ENCODE measurements at regions not wholly inside any gene's neighbourhood (a gene's known extent, or its start where the extent isn't known, plus 50 kb on each side); places are given as distances from the start of the nearest gene placed in this dataset.

DNA sequence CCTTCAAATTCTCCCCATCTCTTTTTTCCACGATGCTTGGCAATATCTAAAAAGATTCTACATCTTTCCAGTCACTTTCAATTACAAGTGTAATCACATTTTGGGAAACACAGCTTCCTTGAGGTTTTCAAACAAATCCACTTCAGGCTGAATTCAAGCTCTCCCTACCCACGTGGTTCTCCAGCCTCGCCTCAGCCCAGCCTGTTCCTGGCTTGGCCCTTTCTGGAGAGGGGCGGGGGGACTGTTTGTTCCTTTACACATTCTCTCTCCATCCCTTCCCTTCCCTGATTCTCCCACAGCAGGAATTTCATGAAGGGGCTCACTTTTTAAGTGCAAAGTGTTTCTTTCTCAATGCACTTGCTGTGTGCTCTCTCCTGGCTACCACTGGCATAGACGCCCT lies 226.3 kb upstream of the SOX11 start:
- Histone ChIP-seq H3K27ac (ENCODE audit: low read depth, low read length) (no peak overlapping the region), H4K20me1 (ENCODE audit: insufficient read depth) (no peaks in the 10 kb centered on the region), H3K9me2 (ENCODE audit: insufficient read depth) (no peaks in the 10 kb centered on the region), H3K9ac (ENCODE audit: low read length) (no peak overlapping the region), H3K27me3 (ENCODE audit: insufficient read depth, low read length) (no peaks in the 10 kb centered on the region), H3K4me1 (ENCODE audit: control insufficient read depth in 1 of 2, insufficient read depth in 2 of 2, low read length in 2 of 2) (no peaks in the 10 kb centered on the region), H3K4me3 (replicated peaks in 1 of 2; ENCODE audit: low read depth in 1 of 2, low read length in 2 of 2) (no peak overlapping the region), H3K36me3 (ENCODE audit: control insufficient read depth in 1 of 2, insufficient read depth in 2 of 2, low read length in 2 of 2) (no peaks in the 10 kb centered on the region), H3K79me2 (ENCODE audit: insufficient read depth, low read length) (no peaks in the 10 kb centered on the region), H2AFZ (ENCODE audit: low read depth, low read length, poor library complexity, severe bottlenecking) (no peak overlapping the region), H3K9me3 (ENCODE audit: control insufficient read depth in 1 of 2, insufficient read depth in 1 of 2, low read depth in 1 of 2, low read length in 2 of 2) (peaks cover 7 to 17% of the 10 kb centered on the region in 2 experiments; a peak in 1 of 4 replicates), H3K4me2 (ENCODE audit: low read length) (no peak overlapping the region)
- POLR2A ChIA-PET: no interaction called here
- ATAC-seq: no peak
- RAD21 ChIA-PET (ENCODE audit: low non-redundant PET in 1 of 2, low total read pairs in 2 of 2, uncharacterized antibody in 2 of 2, unreplicated experiment in 2 of 2): no interaction called here
- intact Hi-C loops (cut with micrococcal nuclease): no loop called here
- TF ChIP-seq, protein P1, sequence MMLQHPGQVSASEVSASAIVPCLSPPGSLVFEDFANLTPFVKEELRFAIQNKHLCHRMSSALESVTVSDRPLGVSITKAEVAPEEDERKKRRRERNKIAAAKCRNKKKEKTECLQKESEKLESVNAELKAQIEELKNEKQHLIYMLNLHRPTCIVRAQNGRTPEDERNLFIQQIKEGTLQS (IDR thresholded peaks at IDR 0.05): no peak
- TF ChIP-seq SIN3A (IDR thresholded peaks at IDR 0.05; ENCODE audit: low read depth): no peak
- no peak for TF ChIP-seq EZH2 (IDR thresholded peaks at IDR 0.05)
- no peak for TF ChIP-seq TCF7L2 (IDR thresholded peaks at IDR 0.05; ENCODE audit: borderline replicate concordance, extremely low read depth, insufficient read depth, insufficient read length)
- TF ChIP-seq JUND (IDR thresholded peaks at IDR 0.05): no peak
- no peak for TF ChIP-seq YY1 (IDR thresholded peaks at IDR 0.05; ENCODE audit: extremely low read depth, insufficient replicate concordance, low read depth, low read length)
- CTCF ChIA-PET: no interaction called here
- DNase-seq (ENCODE audit: low read depth, low spot score): no peak
- BruUV-seq (replicated peaks): no TSS peak

DNA sequence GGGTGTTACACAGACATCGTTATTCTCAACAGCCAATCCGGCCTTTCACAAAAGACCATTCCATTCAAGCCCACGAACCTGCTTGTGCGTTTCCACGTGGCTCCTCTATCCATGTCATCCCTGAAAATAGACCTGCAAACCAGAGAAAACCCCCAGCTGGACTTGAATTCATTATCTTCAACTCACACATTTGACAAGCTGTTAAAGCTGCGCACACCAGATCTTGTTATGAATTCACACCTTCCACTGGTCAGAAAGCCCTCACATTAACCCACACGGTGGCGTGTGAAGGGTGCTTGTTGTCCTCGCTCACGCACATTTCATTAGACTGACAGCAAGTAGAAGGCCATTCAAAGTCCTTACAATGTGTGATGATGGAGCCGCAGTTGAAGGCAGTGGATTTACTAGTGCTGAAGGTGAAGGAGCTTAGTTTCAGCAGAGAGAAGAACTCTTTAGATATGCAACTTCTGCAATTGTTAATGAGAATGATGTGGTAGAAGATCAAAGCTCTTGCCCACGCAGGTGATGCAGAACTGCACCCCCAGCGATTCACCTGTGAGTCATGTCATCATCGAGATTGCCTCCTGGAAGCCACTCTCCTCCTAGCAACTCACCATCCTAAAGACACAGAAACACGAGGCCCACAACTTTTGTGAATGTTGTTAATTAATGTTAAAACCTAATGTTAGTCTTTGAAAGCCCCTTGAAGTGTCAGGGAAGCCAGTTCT lies 224.8 kb upstream of the SOX11 start:
- BruUV-seq (replicated peaks): no TSS peak
- ChIA-PET CTCF (no interaction called here), RAD21 (ENCODE audit: low non-redundant PET in 1 of 2, low total read pairs in 2 of 2, uncharacterized antibody in 2 of 2, unreplicated experiment in 2 of 2) (no interaction called here), POLR2A (no interaction called here)
- intact Hi-C loops (cut with micrococcal nuclease): no loop called here
- peaks cover 7 to 17% of the 10 kb centered on the region in 2 experiments; a peak in 1 of 4 replicates for H3K9me3 ChIP-seq (ENCODE audit: control insufficient read depth in 1 of 2, insufficient read depth in 1 of 2, low read depth in 1 of 2, low read length in 2 of 2)
- no peaks in the 10 kb centered on the region for H3K79me2 ChIP-seq (ENCODE audit: insufficient read depth, low read length)
- H2AFZ ChIP-seq (ENCODE audit: low read depth, low read length, poor library complexity, severe bottlenecking): no peak overlapping the region
- H3K4me3 ChIP-seq (replicated peaks in 1 of 2; ENCODE audit: low read depth in 1 of 2, low read length in 2 of 2): no peak overlapping the region
- H3K9ac ChIP-seq (ENCODE audit: low read length): no peak overlapping the region
- TF ChIP-seq, protein P2, sequence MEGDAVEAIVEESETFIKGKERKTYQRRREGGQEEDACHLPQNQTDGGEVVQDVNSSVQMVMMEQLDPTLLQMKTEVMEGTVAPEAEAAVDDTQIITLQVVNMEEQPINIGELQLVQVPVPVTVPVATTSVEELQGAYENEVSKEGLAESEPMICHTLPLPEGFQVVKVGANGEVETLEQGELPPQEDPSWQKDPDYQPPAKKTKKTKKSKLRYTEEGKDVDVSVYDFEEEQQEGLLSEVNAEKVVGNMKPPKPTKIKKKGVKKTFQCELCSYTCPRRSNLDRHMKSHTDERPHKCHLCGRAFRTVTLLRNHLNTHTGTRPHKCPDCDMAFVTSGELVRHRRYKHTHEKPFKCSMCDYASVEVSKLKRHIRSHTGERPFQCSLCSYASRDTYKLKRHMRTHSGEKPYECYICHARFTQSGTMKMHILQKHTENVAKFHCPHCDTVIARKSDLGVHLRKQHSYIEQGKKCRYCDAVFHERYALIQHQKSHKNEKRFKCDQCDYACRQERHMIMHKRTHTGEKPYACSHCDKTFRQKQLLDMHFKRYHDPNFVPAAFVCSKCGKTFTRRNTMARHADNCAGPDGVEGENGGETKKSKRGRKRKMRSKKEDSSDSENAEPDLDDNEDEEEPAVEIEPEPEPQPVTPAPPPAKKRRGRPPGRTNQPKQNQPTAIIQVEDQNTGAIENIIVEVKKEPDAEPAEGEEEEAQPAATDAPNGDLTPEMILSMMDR (IDR thresholded peaks at IDR 0.05 in 2 of 3, conservative IDR thresholded peaks at IDR 0.05 in 1 of 3; ENCODE audit: borderline replicate concordance in 1 of 3, insufficient read depth in 1 of 3, low read depth in 2 of 3, low read length in 2 of 3): no peak
- TF ChIP-seq YY1 (IDR thresholded peaks at IDR 0.05; ENCODE audit: extremely low read depth, insufficient replicate concordance, low read depth, low read length) (no peak), ELF1 (IDR thresholded peaks at IDR 0.05; ENCODE audit: borderline replicate concordance, low read depth) (no peak), POLR2A (IDR thresholded peaks at IDR 0.05; ENCODE audit: borderline replicate concordance, extremely low read depth, insufficient read depth, insufficient read length) (no peak), CEBPB (IDR thresholded peaks at IDR 0.05; ENCODE audit: low read depth) (no peak), ZNF274 (IDR thresholded peaks at IDR 0.05; ENCODE audit: low read depth, low read length) (no peak), CBX3 (IDR thresholded peaks at IDR 0.05; ENCODE audit: low read depth) (no peak), EZH2 (IDR thresholded peaks at IDR 0.05) (no peak), EGR1 (IDR thresholded peaks at IDR 0.05; ENCODE audit: low read depth) (no peak), JUND (IDR thresholded peaks at IDR 0.05) (no peak), TCF7L2 (IDR thresholded peaks at IDR 0.05; ENCODE audit: borderline replicate concordance, extremely low read depth, insufficient read depth, insufficient read length) (no peak), ZFX (IDR thresholded peaks at IDR 0.05) (no peak)
- TF ChIP-seq, protein P1 (IDR thresholded peaks at IDR 0.05): no peak
- TF ChIP-seq, protein P3, sequence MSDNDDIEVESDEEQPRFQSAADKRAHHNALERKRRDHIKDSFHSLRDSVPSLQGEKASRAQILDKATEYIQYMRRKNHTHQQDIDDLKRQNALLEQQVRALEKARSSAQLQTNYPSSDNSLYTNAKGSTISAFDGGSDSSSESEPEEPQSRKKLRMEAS (IDR thresholded peaks at IDR 0.05): no peak
- no peaks in the 10 kb centered on the region for H4K20me1 ChIP-seq (ENCODE audit: insufficient read depth)
- no peaks in the 10 kb centered on the region for H3K36me3 ChIP-seq (ENCODE audit: control insufficient read depth in 1 of 2, insufficient read depth in 2 of 2, low read length in 2 of 2)
- no peak overlapping the region for H3K4me2 ChIP-seq (ENCODE audit: low read length)
- H3K4me1 ChIP-seq (ENCODE audit: control insufficient read depth in 1 of 2, insufficient read depth in 2 of 2, low read length in 2 of 2): no peaks in the 10 kb centered on the region
- H3K27ac ChIP-seq (ENCODE audit: low read depth, low read length): no peak overlapping the region
- no peaks in the 10 kb centered on the region for H3K9me2 ChIP-seq (ENCODE audit: insufficient read depth)
- H3K27me3 ChIP-seq (ENCODE audit: insufficient read depth, low read length): no peaks in the 10 kb centered on the region
- ATAC-seq: no peak
- no peak for DNase-seq (ENCODE audit: low read depth, low spot score)
